HG03521 (cell line): ENCODE measurements at regions not wholly inside any gene's neighbourhood (a gene's known extent, or its start where the extent isn't known, plus 50 kb on each side); places are given as distances from the start of the nearest gene placed in this dataset.

Experiments used
- ATAC-seq: cut with Tn5 transposase; IDR thresholded peaks from one replicate; pipeline ENCODE4 v1.9.1; 2021; ENCODE audit warnings: mild to moderate bottlenecking, moderate library complexity; ENCODE audit not compliant: unreplicated experiment

GRCh38 chr3:69445498-69445897 is 59.6 kb upstream of the FRMD4B start:
- ATAC-seq = no peak

DNA sequence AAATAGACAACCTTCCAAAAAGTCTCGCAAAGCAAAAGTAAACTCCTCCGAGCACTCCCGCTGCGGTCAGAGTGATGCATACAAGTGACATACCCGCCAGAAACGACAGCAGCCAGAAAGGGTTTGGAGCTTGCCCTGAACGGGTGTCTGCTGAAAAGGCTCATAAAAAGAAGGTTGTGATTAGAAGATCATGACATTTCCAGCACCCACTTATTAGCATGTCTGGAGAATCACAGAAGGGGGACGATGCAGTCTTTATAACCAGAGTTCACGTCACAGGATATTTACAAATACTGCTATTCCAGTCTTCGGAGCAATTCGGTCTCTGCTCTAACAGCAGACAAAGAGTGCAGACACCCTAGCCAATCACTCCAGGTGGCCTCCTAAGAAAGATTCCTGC is 59.1 kb upstream of the FRMD4B start:
- ATAC-seq = no peak

GRCh38 chr3:69443457-69443920 is 57.6 kb upstream of the FRMD4B start:
- no peak for ATAC-seq

GRCh38 chr3:69442771-69443311 is 57.0 kb upstream of the FRMD4B start:
- no peak for ATAC-seq

- ATAC-seq = no peak
Measured at GRCh38 chr3:69441732-69442131, 55.8 kb upstream of the FRMD4B start.

DNA sequence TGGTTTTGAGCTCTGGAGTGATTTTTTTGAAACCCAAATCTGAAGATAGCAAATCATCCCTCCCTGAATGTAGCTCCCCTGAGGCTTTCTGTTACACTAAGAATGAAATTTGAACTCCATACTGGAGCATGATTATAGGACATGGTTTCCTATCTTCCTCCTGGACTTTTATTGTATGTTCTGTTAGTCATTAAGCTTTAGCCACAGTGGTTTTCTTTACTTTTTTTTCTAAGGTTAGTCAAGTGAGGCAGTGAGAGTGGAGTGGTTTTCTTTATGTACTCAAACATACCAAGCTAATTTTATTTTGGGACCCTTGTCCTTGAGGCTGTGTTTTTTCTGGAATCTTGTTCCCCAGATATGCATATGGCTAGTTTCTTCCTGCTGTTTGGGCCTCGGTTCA is 55.2 kb upstream of the FRMD4B start:
- no peak for ATAC-seq

- ATAC-seq = no peak
Measured at GRCh38 chr3:69439643-69440270, 53.9 kb upstream of the FRMD4B start.

GRCh38 chr3:69438476-69438875 is 52.6 kb upstream of the FRMD4B start:
- ATAC-seq = no peak

- ATAC-seq = peak; percentile 48
Measured at GRCh38 chr3:69435274-69436265, 49.7 kb upstream of the FRMD4B start.
